ENCODE measurements at regions not wholly inside any gene's neighbourhood (a gene's known extent, or its start where the extent isn't known, plus 50 kb on each side); places are given as distances from the start of the nearest gene placed in this dataset.
"Not testable (repeated sequence)": the region's sequence is repeated elsewhere in the genome, so short reads cannot be mapped to it uniquely, and the experiment has no call there.

GRCh38 chr5:126029282-126029681, 393.9 kb upstream of the GRAMD2B start:
- H3K27ac Mint-ChIP-seq, H3K36me3 Mint-ChIP-seq, H3K4me1 Mint-ChIP-seq, H3K4me3 Mint-ChIP-seq, ATAC-seq: not testable (repeated sequence)
- Mint-ChIP-seq H3K9me3 (peaks cover 21% of the 10 kb centered on the region), H3K27me3 (peaks cover 13% of the 10 kb centered on the region)

DNA sequence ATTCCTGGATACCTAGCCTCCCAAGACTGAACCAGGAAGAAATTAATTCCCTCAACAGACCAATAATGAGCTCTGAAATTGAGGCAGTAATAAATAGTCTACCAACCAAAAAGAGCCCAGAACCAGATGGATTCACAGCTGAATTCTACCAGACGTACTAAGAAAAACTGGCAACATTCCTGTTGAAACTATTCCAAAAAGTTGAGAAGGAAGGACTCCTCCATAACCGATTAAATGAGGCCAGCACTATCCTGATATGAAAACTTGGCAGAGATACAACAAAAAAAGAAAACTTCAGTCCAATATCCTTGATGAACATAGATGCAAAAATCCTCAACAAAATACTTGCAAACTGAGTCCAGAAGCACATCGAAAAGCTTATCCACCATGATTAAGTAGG, 392.5 kb upstream of the GRAMD2B start:
- Mint-ChIP-seq H3K36me3 (no peaks in the 10 kb centered on the region), H3K4me1 (no peaks in the 10 kb centered on the region), H3K9me3 (peaks cover 21% of the 10 kb centered on the region), H3K27me3 (peaks cover 12% of the 10 kb centered on the region), H3K27ac (no peak overlapping the region), H3K4me3 (no peak overlapping the region)
- ATAC-seq: no peak

DNA sequence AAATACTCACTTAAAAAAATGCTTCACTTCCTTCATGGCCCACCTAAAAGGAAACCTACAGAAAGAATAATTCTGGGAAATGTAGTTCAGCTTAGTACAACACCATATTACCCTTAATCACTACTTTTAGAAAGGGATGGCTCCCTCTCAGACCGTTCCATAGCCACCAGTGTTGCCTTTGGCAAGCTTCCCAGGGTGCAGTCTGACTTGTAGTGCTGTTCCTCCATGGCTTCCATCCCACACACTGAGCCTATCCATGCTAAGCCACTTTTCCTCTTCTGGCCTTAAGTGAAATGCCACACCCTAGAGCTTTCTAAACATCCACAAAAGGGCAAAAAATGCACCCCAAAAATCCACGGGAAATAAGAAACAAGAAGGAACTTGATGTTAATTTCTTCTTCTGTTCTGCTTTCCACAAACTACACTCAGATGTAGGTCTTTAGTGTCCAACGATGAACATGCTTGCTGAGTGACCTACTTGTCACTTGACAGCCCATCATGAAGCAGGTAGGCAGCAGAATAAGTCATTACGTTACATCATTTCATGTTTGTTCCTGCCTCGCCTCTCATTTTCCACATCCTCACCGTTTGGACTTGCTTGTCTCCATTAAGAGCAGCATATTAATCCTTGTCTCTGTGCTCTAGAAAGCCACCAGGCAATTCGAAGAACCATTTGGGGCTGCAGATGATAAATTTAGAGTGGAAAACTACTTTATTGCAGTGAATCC, 391.1 kb upstream of the GRAMD2B start:
- Mint-ChIP-seq H3K4me3 (no peak overlapping the region), H3K27me3 (no peaks in the 10 kb centered on the region), H3K9me3 (peaks cover 21% of the 10 kb centered on the region), H3K36me3 (no peaks in the 10 kb centered on the region), H3K27ac (no peak overlapping the region), H3K4me1 (no peaks in the 10 kb centered on the region)
- ATAC-seq: no peak

DNA sequence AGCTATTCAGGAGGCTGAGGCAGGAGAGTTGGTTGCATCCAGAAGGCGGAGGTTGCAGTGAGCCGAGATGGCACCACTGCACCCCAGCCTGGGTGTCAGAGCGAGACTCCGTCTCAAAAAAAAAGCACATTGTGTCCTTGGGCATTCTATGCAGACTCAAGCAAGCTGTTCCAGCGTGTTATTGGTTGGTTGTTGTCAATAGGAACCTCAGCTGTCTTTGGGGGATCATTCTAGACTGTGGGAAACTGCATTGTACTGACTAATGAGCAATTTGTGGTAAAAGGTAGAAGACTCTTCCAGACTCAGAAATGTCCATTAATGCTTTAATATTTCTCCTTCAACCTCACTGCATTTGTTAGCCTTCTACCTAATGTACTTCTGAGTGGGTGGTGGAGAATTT, 379.5 kb upstream of the GRAMD2B start:
- H3K4me1 Mint-ChIP-seq: no peaks in the 10 kb centered on the region
- ATAC-seq: no peak
- H3K4me3 Mint-ChIP-seq: no peak overlapping the region

DNA sequence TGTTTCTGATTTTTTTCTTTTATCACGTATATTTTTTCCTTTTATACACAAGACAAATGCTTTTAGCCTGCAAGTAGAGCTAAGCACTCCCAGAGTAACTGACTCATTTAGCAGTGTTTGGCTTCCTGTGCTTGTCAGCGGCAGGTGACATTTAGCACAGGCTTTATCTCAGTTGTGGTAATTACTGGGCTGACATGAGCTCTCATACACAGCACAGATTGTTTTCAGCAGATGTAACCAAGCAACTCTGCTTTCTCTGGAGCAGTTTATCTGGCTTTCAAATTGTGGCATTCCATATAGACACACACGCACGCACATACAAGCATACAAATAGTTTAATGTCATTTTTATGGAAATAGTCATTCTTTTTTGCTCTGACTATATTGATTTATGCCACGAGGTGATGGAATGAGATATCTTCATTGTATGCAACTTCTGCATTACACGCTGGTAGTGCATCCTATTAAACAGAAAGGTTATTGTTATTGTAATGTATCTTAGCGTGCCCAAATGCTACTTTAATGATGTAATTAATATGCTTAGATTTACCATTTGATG, 379.0 kb upstream of the GRAMD2B start:
- Mint-ChIP-seq H3K27me3 (no peaks in the 10 kb centered on the region), H3K27ac (no peak overlapping the region), H3K4me1 (no peaks in the 10 kb centered on the region), H3K36me3 (no peaks in the 10 kb centered on the region), H3K9me3 (no peaks in the 10 kb centered on the region), H3K4me3 (no peak overlapping the region)
- no peak for ATAC-seq

More for the DNA sequence above, 379.5 kb upstream of the GRAMD2B start:
- H3K27ac Mint-ChIP-seq: no peak overlapping the region
- no peaks in the 10 kb centered on the region for H3K36me3 Mint-ChIP-seq
- H3K9me3 Mint-ChIP-seq: no peaks in the 10 kb centered on the region
- no peaks in the 10 kb centered on the region for H3K27me3 Mint-ChIP-seq

GRCh38 chr5:126044931-126045565, 378.2 kb upstream of the GRAMD2B start:
- no peak for ATAC-seq
- H3K9me3 Mint-ChIP-seq: no peaks in the 10 kb centered on the region
- no peaks in the 10 kb centered on the region for H3K36me3 Mint-ChIP-seq
- H3K27me3 Mint-ChIP-seq: no peaks in the 10 kb centered on the region
- H3K4me1 Mint-ChIP-seq: no peaks in the 10 kb centered on the region
- H3K4me3 Mint-ChIP-seq: no peak overlapping the region
- no peak overlapping the region for H3K27ac Mint-ChIP-seq

DNA sequence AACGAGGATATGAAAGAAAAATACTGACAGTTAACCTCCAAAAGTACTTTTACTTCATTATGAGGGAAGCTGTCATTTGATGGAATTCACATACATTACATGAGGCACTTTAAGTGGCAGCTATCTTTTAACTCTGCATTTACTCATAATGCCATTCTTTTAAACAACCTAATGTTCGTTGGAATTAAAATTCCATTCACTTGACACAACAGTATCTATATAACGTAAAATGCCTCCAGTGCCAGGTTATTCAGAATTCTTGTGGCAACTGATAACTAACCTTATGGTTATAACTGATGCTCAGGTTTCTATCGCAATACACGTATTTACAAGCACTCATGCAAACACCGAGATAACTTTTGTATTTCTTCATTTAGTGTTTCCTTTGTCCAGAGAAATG, 376.9 kb upstream of the GRAMD2B start:
- no peak for ATAC-seq
- no peaks in the 10 kb centered on the region for H3K4me1 Mint-ChIP-seq
- H3K27ac Mint-ChIP-seq: no peak overlapping the region
- H3K4me3 Mint-ChIP-seq: no peak overlapping the region
- H3K9me3 Mint-ChIP-seq: no peaks in the 10 kb centered on the region
- H3K27me3 Mint-ChIP-seq: peaks cover under 1% of the 10 kb centered on the region
- H3K36me3 Mint-ChIP-seq: no peaks in the 10 kb centered on the region

DNA sequence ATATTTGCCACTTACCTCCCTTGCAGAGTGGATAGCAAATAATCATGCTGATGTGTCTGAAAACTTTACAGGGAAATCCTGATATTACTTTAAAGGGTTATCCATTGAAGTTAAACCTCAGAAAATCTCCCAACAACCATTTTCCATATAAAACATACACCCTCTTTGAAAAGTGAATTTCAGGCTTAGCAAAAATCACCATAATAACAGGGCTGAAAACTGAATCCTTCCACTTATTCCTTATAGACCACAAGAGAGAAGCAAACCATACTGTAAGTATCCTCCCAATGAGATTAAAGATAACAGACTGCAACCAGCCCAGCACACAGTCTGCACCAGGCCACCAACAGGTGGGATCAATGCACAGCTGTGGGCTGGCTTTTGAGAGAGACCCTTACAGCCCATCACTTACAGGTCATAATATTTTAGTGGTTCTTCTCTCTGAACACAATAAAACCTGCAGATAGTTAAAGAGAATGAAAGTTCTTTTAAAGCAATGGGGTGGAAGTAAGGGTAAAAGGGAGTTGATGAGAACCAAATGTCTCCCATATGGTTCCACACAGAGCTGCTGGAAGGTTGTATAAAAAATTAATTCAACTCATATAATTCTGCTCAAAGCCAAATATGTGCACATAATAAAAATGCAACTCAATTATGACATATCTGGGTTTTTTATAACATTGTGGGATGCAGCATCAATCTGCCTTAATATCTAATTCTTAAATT, 376.2 kb upstream of the GRAMD2B start:
- no peak overlapping the region for H3K27ac Mint-ChIP-seq
- no peaks in the 10 kb centered on the region for H3K9me3 Mint-ChIP-seq
- no peaks in the 10 kb centered on the region for H3K36me3 Mint-ChIP-seq
- no peak overlapping the region for H3K4me3 Mint-ChIP-seq
- ATAC-seq: peak; percentile 20
- H3K27me3 Mint-ChIP-seq: peaks cover 7% of the 10 kb centered on the region
- no peaks in the 10 kb centered on the region for H3K4me1 Mint-ChIP-seq

GRCh38 chr5:126052120-126052519, 371.1 kb upstream of the GRAMD2B start:
- H3K27me3 Mint-ChIP-seq: peaks cover 10% of the 10 kb centered on the region
- H3K4me1 Mint-ChIP-seq: no peaks in the 10 kb centered on the region
- no peaks in the 10 kb centered on the region for H3K36me3 Mint-ChIP-seq
- ATAC-seq: no peak
- H3K27ac Mint-ChIP-seq: no peak overlapping the region
- H3K4me3 Mint-ChIP-seq: no peak overlapping the region
- H3K9me3 Mint-ChIP-seq: no peaks in the 10 kb centered on the region

DNA sequence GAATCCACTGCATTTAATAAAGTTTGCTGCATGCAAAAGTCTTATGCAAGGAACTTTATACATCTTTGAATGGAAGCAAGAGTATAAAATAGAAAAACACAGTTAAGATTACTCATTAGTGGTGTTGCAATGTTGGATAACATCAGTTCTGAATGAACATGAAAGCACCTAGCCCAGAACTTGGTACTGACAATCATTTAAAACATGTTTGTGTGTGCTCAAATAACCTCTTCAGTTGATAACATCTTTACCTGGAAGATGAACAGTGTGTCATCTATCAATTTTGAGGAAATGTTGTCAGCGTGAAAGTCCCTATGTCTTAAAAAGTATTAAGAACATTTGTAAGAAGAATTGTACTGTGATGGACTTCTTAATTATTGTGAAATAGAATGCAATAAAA, 370.4 kb upstream of the GRAMD2B start:
- Mint-ChIP-seq H3K36me3 (no peaks in the 10 kb centered on the region), H3K27ac (no peak overlapping the region), H3K9me3 (no peaks in the 10 kb centered on the region), H3K4me3 (no peak overlapping the region), H3K4me1 (no peaks in the 10 kb centered on the region), H3K27me3 (peaks cover 10% of the 10 kb centered on the region)
- no peak for ATAC-seq

GRCh38 chr5:126053630-126054029, 369.6 kb upstream of the GRAMD2B start:
- Mint-ChIP-seq H3K4me3 (no peak overlapping the region), H3K27ac (no peak overlapping the region), H3K36me3 (no peaks in the 10 kb centered on the region)

DNA sequence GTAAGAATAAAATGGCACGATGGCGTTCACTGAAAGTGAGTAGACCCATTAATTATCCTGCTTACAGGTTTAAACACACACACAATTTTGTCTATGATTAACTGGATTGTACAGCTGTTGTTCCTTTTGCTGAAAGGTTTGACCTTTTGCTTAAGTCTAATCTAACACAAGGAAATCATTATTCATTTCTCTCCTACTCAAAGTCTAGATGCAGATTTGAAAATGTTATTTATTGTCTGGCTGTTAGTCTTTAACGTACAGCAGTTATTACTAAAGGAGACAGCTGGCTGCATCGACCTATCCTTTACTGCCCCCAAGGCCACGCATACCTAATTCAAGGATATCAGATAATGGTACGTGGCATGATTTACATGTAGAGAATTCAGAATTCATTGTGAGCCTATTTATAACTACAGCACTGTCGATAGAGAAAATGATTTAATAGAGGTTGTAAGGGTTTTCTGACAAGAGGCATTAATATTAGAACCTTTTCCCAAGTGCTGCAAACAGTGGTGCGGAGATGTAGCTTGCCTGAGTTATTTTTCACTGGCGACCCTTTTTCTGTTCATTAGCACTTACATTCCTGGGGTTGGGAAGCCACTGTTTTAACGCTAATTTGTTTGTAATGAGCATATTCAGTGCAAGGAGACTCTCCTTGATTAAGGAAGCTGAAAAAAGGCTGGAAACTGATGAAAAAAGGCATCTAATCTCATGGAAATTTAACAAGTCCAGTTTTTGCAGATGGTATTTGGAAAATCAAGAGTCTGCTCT, 368.4 kb upstream of the GRAMD2B start:
- Mint-ChIP-seq H3K4me1 (no peaks in the 10 kb centered on the region), H3K9me3 (no peaks in the 10 kb centered on the region), H3K27me3 (peaks cover 10% of the 10 kb centered on the region), H3K36me3 (no peaks in the 10 kb centered on the region), H3K27ac (no peak overlapping the region), H3K4me3 (no peak overlapping the region)
- ATAC-seq: no peak

More at GRCh38 chr5:126053630-126054029, 369.6 kb upstream of the GRAMD2B start:
- Mint-ChIP-seq H3K9me3 (no peaks in the 10 kb centered on the region), H3K27me3 (peaks cover 10% of the 10 kb centered on the region), H3K4me1 (no peaks in the 10 kb centered on the region)
- ATAC-seq: no peak

DNA sequence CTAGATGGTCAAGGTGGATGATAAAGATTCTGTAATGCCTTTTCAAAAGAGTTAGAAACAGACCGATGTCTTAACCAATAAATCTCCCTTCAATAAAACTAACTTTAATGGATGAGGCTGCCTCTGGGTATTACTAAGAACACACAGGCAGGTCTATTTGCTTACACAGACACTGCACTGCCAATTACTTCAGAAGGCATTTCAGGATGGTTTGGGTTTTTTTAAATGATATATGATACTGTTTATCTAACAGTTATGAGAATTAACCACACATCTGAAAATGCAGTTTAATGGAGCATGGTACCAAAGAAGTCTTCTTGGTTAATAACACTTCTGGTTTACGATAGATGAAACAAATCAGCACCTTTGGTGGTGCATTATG, 367.9 kb upstream of the GRAMD2B start:
- Mint-ChIP-seq H3K4me1 (no peaks in the 10 kb centered on the region), H3K4me3 (no peak overlapping the region), H3K27ac (no peak overlapping the region), H3K27me3 (peaks cover 10% of the 10 kb centered on the region), H3K9me3 (no peaks in the 10 kb centered on the region), H3K36me3 (no peaks in the 10 kb centered on the region)
- no peak for ATAC-seq

DNA sequence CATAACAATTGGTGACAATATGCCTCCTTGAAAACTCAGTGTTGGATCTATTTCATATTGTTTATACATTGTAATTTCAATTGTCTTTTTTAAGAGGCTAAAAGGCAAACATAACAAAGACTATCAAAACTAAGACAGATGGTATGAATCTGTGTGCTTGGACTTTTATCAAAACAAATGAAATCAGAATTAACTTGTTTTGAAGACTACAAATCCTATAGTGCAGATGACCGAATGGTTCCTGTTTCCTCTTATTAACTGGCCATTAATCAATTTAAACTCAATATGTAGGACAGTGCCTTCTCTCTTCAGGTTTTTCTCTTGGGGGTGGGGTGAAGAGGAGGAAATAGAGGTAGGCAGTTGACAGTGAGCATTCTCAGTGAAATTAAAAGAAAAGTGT, 366.9 kb upstream of the GRAMD2B start:
- H3K4me3 Mint-ChIP-seq: no peak overlapping the region
- H3K36me3 Mint-ChIP-seq: no peaks in the 10 kb centered on the region
- no peaks in the 10 kb centered on the region for H3K9me3 Mint-ChIP-seq
- H3K27ac Mint-ChIP-seq: no peak overlapping the region
- H3K4me1 Mint-ChIP-seq: no peaks in the 10 kb centered on the region
- no peak for ATAC-seq
- peaks cover 9% of the 10 kb centered on the region for H3K27me3 Mint-ChIP-seq
